ENCODE measurements at regions not wholly inside any gene's neighbourhood (a gene's known extent, or its start where the extent isn't known, plus 50 kb on each side); places are given as distances from the start of the nearest gene placed in this dataset.

GRCh38 chr2:191738003-191738402 is 60.1 kb downstream of the NABP1 start:
- 83 to 88% methylated on average over 3 of the region's 3 CpGs for WGBS, 2 donors

GRCh38 chr2:191738667-191739066 is 60.7 kb downstream of the NABP1 start:
- H3K27me3 ChIP-seq (ENCODE audit: control insufficient read depth in 1 of 2, insufficient read depth in 2 of 2, low read length in 2 of 2) = no peaks in the 10 kb centered on the region
- H3K4me1 ChIP-seq (ENCODE audit: control insufficient read depth in 2 of 2, insufficient read depth in 2 of 2, low read length in 1 of 2) = peaks cover 0 to 2% of the 10 kb centered on the region in 2 donors
- no peak overlapping the region for H3K4me3 ChIP-seq (ENCODE audit: low read depth in 1 of 2, low read length in 2 of 2)
- no peak overlapping the region for H3K27ac ChIP-seq (ENCODE audit: low read depth in 2 of 2, low read length in 1 of 2)
- WGBS, 2 donors = 48 to 52% methylated on average over 3 of the region's 3 CpGs
- H3K36me3 ChIP-seq (ENCODE audit: control insufficient read depth in 2 of 2, insufficient read depth in 2 of 2, low read length in 1 of 2) = no peaks in the 10 kb centered on the region
- no peaks in the 10 kb centered on the region for H3K9me3 ChIP-seq (ENCODE audit: control insufficient read depth in 2 of 2, insufficient read depth in 1 of 2, low read depth in 1 of 2, low read length in 1 of 2)

More at GRCh38 chr2:191738003-191738402, 60.1 kb downstream of the NABP1 start:
- Histone ChIP-seq H3K27me3 (ENCODE audit: control insufficient read depth in 1 of 2, insufficient read depth in 2 of 2, low read length in 2 of 2) (no peaks in the 10 kb centered on the region), H3K36me3 (ENCODE audit: control insufficient read depth in 2 of 2, insufficient read depth in 2 of 2, low read length in 1 of 2) (no peaks in the 10 kb centered on the region), H3K4me1 (ENCODE audit: control insufficient read depth in 2 of 2, insufficient read depth in 2 of 2, low read length in 1 of 2) (peaks cover 0 to 2% of the 10 kb centered on the region in 2 donors), H3K27ac (ENCODE audit: low read depth in 2 of 2, low read length in 1 of 2) (no peak overlapping the region), H3K9me3 (ENCODE audit: control insufficient read depth in 2 of 2, insufficient read depth in 1 of 2, low read depth in 1 of 2, low read length in 1 of 2) (no peaks in the 10 kb centered on the region), H3K4me3 (ENCODE audit: low read depth in 1 of 2, low read length in 2 of 2) (no peak overlapping the region)

- Histone ChIP-seq H3K27ac (ENCODE audit: low read depth in 2 of 2, low read length in 1 of 2) (no peak overlapping the region), H3K4me3 (ENCODE audit: low read depth in 1 of 2, low read length in 2 of 2) (no peak overlapping the region), H3K36me3 (ENCODE audit: control insufficient read depth in 2 of 2, insufficient read depth in 2 of 2, low read length in 1 of 2) (no peaks in the 10 kb centered on the region), H3K4me1 (ENCODE audit: control insufficient read depth in 2 of 2, insufficient read depth in 2 of 2, low read length in 1 of 2) (peaks cover 0 to 2% of the 10 kb centered on the region in 2 donors), H3K27me3 (ENCODE audit: control insufficient read depth in 1 of 2, insufficient read depth in 2 of 2, low read length in 2 of 2) (no peaks in the 10 kb centered on the region), H3K9me3 (ENCODE audit: control insufficient read depth in 2 of 2, insufficient read depth in 1 of 2, low read depth in 1 of 2, low read length in 1 of 2) (no peaks in the 10 kb centered on the region)
- WGBS, 2 donors = 48 to 64% methylated on average over 3 of the region's 3 CpGs
Measured at GRCh38 chr2:191739194-191739593, 61.3 kb downstream of the NABP1 start.

GRCh38 chr2:191740016-191740419 is 62.1 kb downstream of the NABP1 start:
- H3K4me1 ChIP-seq (ENCODE audit: control insufficient read depth in 2 of 2, insufficient read depth in 2 of 2, low read length in 1 of 2) = peaks cover 0 to 2% of the 10 kb centered on the region in 2 donors
- H3K9me3 ChIP-seq (ENCODE audit: control insufficient read depth in 2 of 2, insufficient read depth in 1 of 2, low read depth in 1 of 2, low read length in 1 of 2) = no peaks in the 10 kb centered on the region
- no peak overlapping the region for H3K27ac ChIP-seq (ENCODE audit: low read depth in 2 of 2, low read length in 1 of 2)
- no peaks in the 10 kb centered on the region for H3K27me3 ChIP-seq (ENCODE audit: control insufficient read depth in 1 of 2, insufficient read depth in 2 of 2, low read length in 2 of 2)
- H3K4me3 ChIP-seq (ENCODE audit: low read depth in 1 of 2, low read length in 2 of 2) = no peak overlapping the region
- no peaks in the 10 kb centered on the region for H3K36me3 ChIP-seq (ENCODE audit: control insufficient read depth in 2 of 2, insufficient read depth in 2 of 2, low read length in 1 of 2)

GRCh38 chr2:191740759-191741158 is 62.8 kb downstream of the NABP1 start:
- Histone ChIP-seq H3K4me3 (ENCODE audit: low read depth in 1 of 2, low read length in 2 of 2) (no peak overlapping the region), H3K4me1 (ENCODE audit: control insufficient read depth in 2 of 2, insufficient read depth in 2 of 2, low read length in 1 of 2) (peaks cover 0 to 2% of the 10 kb centered on the region in 2 donors), H3K9me3 (ENCODE audit: control insufficient read depth in 2 of 2, insufficient read depth in 1 of 2, low read depth in 1 of 2, low read length in 1 of 2) (no peaks in the 10 kb centered on the region), H3K36me3 (ENCODE audit: control insufficient read depth in 2 of 2, insufficient read depth in 2 of 2, low read length in 1 of 2) (no peaks in the 10 kb centered on the region), H3K27me3 (ENCODE audit: control insufficient read depth in 1 of 2, insufficient read depth in 2 of 2, low read length in 2 of 2) (no peaks in the 10 kb centered on the region), H3K27ac (ENCODE audit: low read depth in 2 of 2, low read length in 1 of 2) (no peak overlapping the region)
- WGBS, 2 donors = 62 to 100% methylated on average over 1 of the region's 3 CpGs

- H3K4me3 ChIP-seq (ENCODE audit: low read depth in 1 of 2, low read length in 2 of 2) = no peak overlapping the region
- 47 to 57% methylated on average over 7 of the region's 7 CpGs for WGBS, 2 donors
- no peaks in the 10 kb centered on the region for H3K36me3 ChIP-seq (ENCODE audit: control insufficient read depth in 2 of 2, insufficient read depth in 2 of 2, low read length in 1 of 2)
- no peak overlapping the region for H3K27ac ChIP-seq (ENCODE audit: low read depth in 2 of 2, low read length in 1 of 2)
- H3K27me3 ChIP-seq (ENCODE audit: control insufficient read depth in 1 of 2, insufficient read depth in 2 of 2, low read length in 2 of 2) = no peaks in the 10 kb centered on the region
- H3K4me1 ChIP-seq (ENCODE audit: control insufficient read depth in 2 of 2, insufficient read depth in 2 of 2, low read length in 1 of 2) = no peaks in the 10 kb centered on the region
- no peaks in the 10 kb centered on the region for H3K9me3 ChIP-seq (ENCODE audit: control insufficient read depth in 2 of 2, insufficient read depth in 1 of 2, low read depth in 1 of 2, low read length in 1 of 2)
Measured at GRCh38 chr2:191746346-191747169, 68.6 kb downstream of the NABP1 start.

GRCh38 chr2:191747170-191747530 is 69.2 kb downstream of the NABP1 start:
- Histone ChIP-seq H3K4me1 (ENCODE audit: control insufficient read depth in 2 of 2, insufficient read depth in 2 of 2, low read length in 1 of 2) (no peaks in the 10 kb centered on the region), H3K27me3 (ENCODE audit: control insufficient read depth in 1 of 2, insufficient read depth in 2 of 2, low read length in 2 of 2) (no peaks in the 10 kb centered on the region), H3K4me3 (ENCODE audit: low read depth in 1 of 2, low read length in 2 of 2) (no peak overlapping the region), H3K36me3 (ENCODE audit: control insufficient read depth in 2 of 2, insufficient read depth in 2 of 2, low read length in 1 of 2) (no peaks in the 10 kb centered on the region), H3K9me3 (ENCODE audit: control insufficient read depth in 2 of 2, insufficient read depth in 1 of 2, low read depth in 1 of 2, low read length in 1 of 2) (no peaks in the 10 kb centered on the region), H3K27ac (ENCODE audit: low read depth in 2 of 2, low read length in 1 of 2) (no peak overlapping the region)
- 78 to 88% methylated on average over 3 of the region's 3 CpGs for WGBS, 2 donors

GRCh38 chr2:191748059-191748461 is 70.1 kb downstream of the NABP1 start:
- Histone ChIP-seq H3K27me3 (ENCODE audit: control insufficient read depth in 1 of 2, insufficient read depth in 2 of 2, low read length in 2 of 2) (no peaks in the 10 kb centered on the region), H3K27ac (ENCODE audit: low read depth in 2 of 2, low read length in 1 of 2) (no peak overlapping the region), H3K4me1 (ENCODE audit: control insufficient read depth in 2 of 2, insufficient read depth in 2 of 2, low read length in 1 of 2) (no peaks in the 10 kb centered on the region), H3K9me3 (ENCODE audit: control insufficient read depth in 2 of 2, insufficient read depth in 1 of 2, low read depth in 1 of 2, low read length in 1 of 2) (no peaks in the 10 kb centered on the region), H3K4me3 (ENCODE audit: low read depth in 1 of 2, low read length in 2 of 2) (no peak overlapping the region), H3K36me3 (ENCODE audit: control insufficient read depth in 2 of 2, insufficient read depth in 2 of 2, low read length in 1 of 2) (no peaks in the 10 kb centered on the region)
- WGBS, 2 donors = 51 to 64% methylated on average over 3 of the region's 3 CpGs

- H3K4me3 ChIP-seq (ENCODE audit: low read depth in 1 of 2, low read length in 2 of 2) = no peak overlapping the region
- no peaks in the 10 kb centered on the region for H3K9me3 ChIP-seq (ENCODE audit: control insufficient read depth in 2 of 2, insufficient read depth in 1 of 2, low read depth in 1 of 2, low read length in 1 of 2)
- H3K27me3 ChIP-seq (ENCODE audit: control insufficient read depth in 1 of 2, insufficient read depth in 2 of 2, low read length in 2 of 2) = no peaks in the 10 kb centered on the region
- H3K36me3 ChIP-seq (ENCODE audit: control insufficient read depth in 2 of 2, insufficient read depth in 2 of 2, low read length in 1 of 2) = no peaks in the 10 kb centered on the region
- H3K4me1 ChIP-seq (ENCODE audit: control insufficient read depth in 2 of 2, insufficient read depth in 2 of 2, low read length in 1 of 2) = no peaks in the 10 kb centered on the region
- 33 to 40% methylated on average over 1 of the region's 1 CpG for WGBS, 2 donors
- no peak overlapping the region for H3K27ac ChIP-seq (ENCODE audit: low read depth in 2 of 2, low read length in 1 of 2)
Measured at GRCh38 chr2:191748528-191749180, 70.7 kb downstream of the NABP1 start.

- no peak overlapping the region for H3K27ac ChIP-seq (ENCODE audit: low read depth in 2 of 2, low read length in 1 of 2)
- 64% methylated on average over 4 of the region's 4 CpGs for whole genome bisulfite sequencing, 2 donors
- H3K27me3 ChIP-seq (ENCODE audit: control insufficient read depth in 1 of 2, insufficient read depth in 2 of 2, low read length in 2 of 2) = no peaks in the 10 kb centered on the region
- no peak overlapping the region for H3K4me3 ChIP-seq (ENCODE audit: low read depth in 1 of 2, low read length in 2 of 2)
- H3K9me3 ChIP-seq (ENCODE audit: control insufficient read depth in 2 of 2, insufficient read depth in 1 of 2, low read depth in 1 of 2, low read length in 1 of 2) = no peaks in the 10 kb centered on the region
- H3K4me1 ChIP-seq (ENCODE audit: control insufficient read depth in 2 of 2, insufficient read depth in 2 of 2, low read length in 1 of 2) = no peaks in the 10 kb centered on the region
- H3K36me3 ChIP-seq (ENCODE audit: control insufficient read depth in 2 of 2, insufficient read depth in 2 of 2, low read length in 1 of 2) = no peaks in the 10 kb centered on the region
Measured at GRCh38 chr2:191749181-191749540, 71.2 kb downstream of the NABP1 start.
